ENCODE measurements at regions not wholly inside any gene's neighbourhood (a gene's known extent, or its start where the extent isn't known, plus 50 kb on each side); places are given as distances from the start of the nearest gene placed in this dataset.

- H3K27me3 ChIP-seq (replicated peaks; ENCODE audit: insufficient read depth), result no peaks in the 10 kb centered on the region
Observed at GRCh38 chr12:98370976-98371375, 144.4 kb upstream of the TMPO start.

GRCh38 chr12:98371419-98371818, 144.0 kb upstream of the TMPO start:
- 53% methylated on average over 3 of the region's 3 CpGs for WGBS
- no peak for DNase-seq (ENCODE audit: low spot score)
- no peak for TF ChIP-seq POLR2AphosphoS5 (IDR thresholded peaks at IDR 0.05)
- no peak for TF ChIP-seq POLR2A (IDR thresholded peaks at IDR 0.05)
- TF ChIP-seq CTCF (IDR thresholded peaks at IDR 0.05), result no peak
- Histone ChIP-seq H3K27me3 (replicated peaks; ENCODE audit: insufficient read depth) (no peaks in the 10 kb centered on the region), H3K36me3 (no peaks in the 10 kb centered on the region), H3K27ac (no peak overlapping the region), H3K4me3 (no peak overlapping the region), H3K9me3 (no peaks in the 10 kb centered on the region), H3K4me1 (replicated peaks) (no peaks in the 10 kb centered on the region)
- intact Hi-C loops (cut with DNase I), result no loop called here

More at GRCh38 chr12:98370976-98371375, 144.4 kb upstream of the TMPO start:
- no peaks in the 10 kb centered on the region for H3K4me1 ChIP-seq (replicated peaks)
- intact Hi-C loops (cut with DNase I), result no loop called here
- no peak overlapping the region for H3K27ac ChIP-seq
- no peaks in the 10 kb centered on the region for H3K36me3 ChIP-seq
- no peak for TF ChIP-seq CTCF (IDR thresholded peaks at IDR 0.05)
- no peak for TF ChIP-seq POLR2A (IDR thresholded peaks at IDR 0.05)
- TF ChIP-seq POLR2AphosphoS5 (IDR thresholded peaks at IDR 0.05), result no peak
- H3K9me3 ChIP-seq, result no peaks in the 10 kb centered on the region
- H3K4me3 ChIP-seq, result no peak overlapping the region
- no peak for DNase-seq (ENCODE audit: low spot score)
- WGBS, result 87% methylated on average over 1 of the region's 1 CpG

- WGBS, result 62% methylated on average over 5 of the region's 5 CpGs
- TF ChIP-seq POLR2AphosphoS5 (IDR thresholded peaks at IDR 0.05) (no peak), CTCF (IDR thresholded peaks at IDR 0.05) (no peak), POLR2A (IDR thresholded peaks at IDR 0.05) (no peak)
- Histone ChIP-seq H3K27me3 (replicated peaks; ENCODE audit: insufficient read depth) (peaks cover 1% of the 10 kb centered on the region), H3K36me3 (no peaks in the 10 kb centered on the region), H3K4me1 (replicated peaks) (no peaks in the 10 kb centered on the region), H3K4me3 (no peak overlapping the region), H3K27ac (no peak overlapping the region), H3K9me3 (no peaks in the 10 kb centered on the region)
- intact Hi-C loops (cut with DNase I), result no loop called here
- DNase-seq (ENCODE audit: low spot score), result no peak
Observed at GRCh38 chr12:98372340-98373024, 142.9 kb upstream of the TMPO start.

GRCh38 chr12:98373025-98373554, 142.3 kb upstream of the TMPO start:
- 65% methylated on average over 2 of the region's 2 CpGs for WGBS
- DNase-seq (ENCODE audit: low spot score), result no peak
- H3K4me1 ChIP-seq (replicated peaks), result no peaks in the 10 kb centered on the region
- peaks cover 4% of the 10 kb centered on the region for H3K27me3 ChIP-seq (replicated peaks; ENCODE audit: insufficient read depth)
- H3K36me3 ChIP-seq, result no peaks in the 10 kb centered on the region
- H3K9me3 ChIP-seq, result no peaks in the 10 kb centered on the region
- H3K4me3 ChIP-seq, result no peak overlapping the region
- H3K27ac ChIP-seq, result no peak overlapping the region
- TF ChIP-seq POLR2AphosphoS5 (IDR thresholded peaks at IDR 0.05) (no peak), POLR2A (IDR thresholded peaks at IDR 0.05) (no peak), CTCF (IDR thresholded peaks at IDR 0.05) (peak in 3 of 4 experiments; percentile 36 to 65 (median 63))
- intact Hi-C loops (cut with DNase I), result no loop called here

GRCh38 chr12:98374007-98374406, 141.4 kb upstream of the TMPO start:
- no peaks in the 10 kb centered on the region for H3K9me3 ChIP-seq
- WGBS, result 70% methylated on average over 1 of the region's 1 CpG
- no peaks in the 10 kb centered on the region for H3K36me3 ChIP-seq
- TF ChIP-seq POLR2AphosphoS5 (IDR thresholded peaks at IDR 0.05) (no peak), POLR2A (IDR thresholded peaks at IDR 0.05) (no peak), CTCF (IDR thresholded peaks at IDR 0.05) (no peak)
- DNase-seq (ENCODE audit: low spot score), result no peak
- H3K27ac ChIP-seq, result no peak overlapping the region
- H3K27me3 ChIP-seq (replicated peaks; ENCODE audit: insufficient read depth), result peaks cover 4% of the 10 kb centered on the region
- no peak overlapping the region for H3K4me3 ChIP-seq
- intact Hi-C loops (cut with DNase I), result no loop called here
- H3K4me1 ChIP-seq (replicated peaks), result no peaks in the 10 kb centered on the region
